ENCODE measurements at regions not wholly inside any gene's neighbourhood (a gene's known extent, or its start where the extent isn't known, plus 50 kb on each side); places are given as distances from the start of the nearest gene placed in this dataset.

- TF ChIP-seq HDGF (IDR thresholded peaks at IDR 0.05) (no peak), GABPA (IDR thresholded peaks at IDR 0.05; ENCODE audit: low read depth) (no peak), YY1 (IDR thresholded peaks at IDR 0.05; ENCODE audit: low read depth, low read length) (no peak)
Observed at GRCh38 chr4:181224852-181225251, 1018.4 kb upstream of the TENM3 start (continued).

GRCh38 chr4:181225616-181226261 lies 1017.5 kb upstream of the TENM3 start:
- no peak for DNase-seq (ENCODE audit: low read depth, low spot score)
- no TSS peak for BruUV-seq (replicated peaks)
- ChIA-PET RAD21 (ENCODE audit: unreplicated experiment) (no interaction called here), CTCF (no interaction called here), SMC1A (ENCODE audit: uncharacterized antibody, unreplicated experiment) (no interaction called here), POLR2A (no interaction called here)
- Histone ChIP-seq H3K27ac (ENCODE audit: control insufficient read depth, insufficient read depth) (no peak overlapping the region), H3K79me2 (ENCODE audit: control insufficient read depth, insufficient read depth, low read length) (no peaks in the 10 kb centered on the region), H3K4me2 (ENCODE audit: control insufficient read depth, insufficient read depth) (no peak overlapping the region), H3K36me3 (ENCODE audit: control insufficient read depth in 2 of 2, insufficient read depth in 2 of 2, low read length in 1 of 2) (no peaks in the 10 kb centered on the region), H3K27me3 (replicated peaks in 1 of 2; ENCODE audit: control insufficient read depth in 2 of 2, insufficient read depth in 2 of 2, low read length in 1 of 2) (no peaks in the 10 kb centered on the region), H3K9ac (ENCODE audit: control insufficient read depth, insufficient read depth, low read length) (no peak overlapping the region), H4K20me1 (ENCODE audit: control insufficient read depth, insufficient read depth) (no peaks in the 10 kb centered on the region), H3K4me3 (no peak overlapping the region), H3K4me1 (ENCODE audit: control insufficient read depth, insufficient read depth, low read length) (no peaks in the 10 kb centered on the region), H2AFZ (ENCODE audit: control insufficient read depth, low read depth, low read length) (no peak overlapping the region), H3K9me3 (replicated peaks; ENCODE audit: control insufficient read depth, insufficient read depth, low read length) (no peaks in the 10 kb centered on the region)
- 29% methylated on average over 10 of the region's 10 CpGs for WGBS (ENCODE audit: insufficient coverage, insufficient replicate concordance, low lambda C conversion rate, missing lambda C conversion rate)
- FAIRE-seq, result no peak
- no peak for ATAC-seq
- intact Hi-C loops (cut with micrococcal nuclease; ENCODE audit: unreplicated experiment), result no loop called here
- TF ChIP-seq SREBF1 (IDR thresholded peaks at IDR 0.05; ENCODE audit: low read length) (no peak), PBX3 (IDR thresholded peaks at IDR 0.05; ENCODE audit: insufficient replicate concordance, low read depth, low read length) (no peak), JUND (IDR thresholded peaks at IDR 0.05; ENCODE audit: low read depth, low read length) (no peak), E2F8 (IDR thresholded peaks at IDR 0.05; ENCODE audit: low read depth, partially characterized antibody) (no peak), SMAD5 (IDR thresholded peaks at IDR 0.05; ENCODE audit: low read depth) (no peak), PKNOX1 (IDR thresholded peaks at IDR 0.05) (no peak), BHLHE40 (IDR thresholded peaks at IDR 0.05; ENCODE audit: borderline replicate concordance in 1 of 2, low read depth in 2 of 2, low read length in 1 of 2) (no peak), EED (IDR thresholded peaks at IDR 0.05; ENCODE audit: low read depth) (no peak), RAD21 (IDR thresholded peaks at IDR 0.05; ENCODE audit: insufficient read depth, low read depth, low read length) (no peak), HDGF (IDR thresholded peaks at IDR 0.05) (no peak), SUPT20H (IDR thresholded peaks at IDR 0.05; ENCODE audit: borderline replicate concordance, control insufficient read depth, low read depth, low read length) (no peak), CBFB (IDR thresholded peaks at IDR 0.05; ENCODE audit: low read depth) (no peak), FOXM1 (IDR thresholded peaks at IDR 0.05; ENCODE audit: low read depth, low read length) (no peak)
- in situ Hi-C loops (cut with MboI), result no loop called here

Measured in GM12878 (cell line).